IMR-90 (cell line): ENCODE measurements at regions not wholly inside any gene's neighbourhood (a gene's known extent, or its start where the extent isn't known, plus 50 kb on each side); places are given as distances from the start of the nearest gene placed in this dataset.

Source experiments
- CEBPB ChIP-seq: IDR thresholded peaks from 2 replicates; pipeline ENCODE4 v1.6.1; 2012; ENCODE audit warnings: low read depth, low read length, improper control_type of control experiment
- CTCF ChIP-seq: conservative IDR thresholded peaks from 2 replicates; pipeline ENCODE4 v1.5.1; 2012; ENCODE audit warnings: mild to moderate bottlenecking, low read depth, low read length, improper control_type of control experiment
- MAZ ChIP-seq: IDR thresholded peaks from 2 replicates; pipeline ENCODE4 v1.6.1; 2012; ENCODE audit warnings: low read depth, mild to moderate bottlenecking, low read length, improper control_type of control experiment, moderate library complexity, borderline replicate concordance
- MXI1 ChIP-seq: IDR thresholded peaks from 2 replicates; pipeline ENCODE4 v1.6.1; 2012; ENCODE audit warnings: low read depth, mild to moderate bottlenecking, low read length, moderate library complexity, borderline replicate concordance
- NFE2L2 ChIP-seq: fragments of 150-350 bp; IDR thresholded peaks from 2 replicates; pipeline ENCODE4 v1.6.1; 2016; ENCODE audit warnings: low read depth, mild to moderate bottlenecking, low read length
- POLR2A ChIP-seq: IDR thresholded peaks from 2 replicates; pipeline ENCODE4 v1.6.1; 2012; ENCODE audit warnings: mild to moderate bottlenecking, low read depth, low read length
- RAD21 ChIP-seq: IDR thresholded peaks from 2 replicates; pipeline ENCODE4 v1.6.1; 2012; ENCODE audit warnings: low read length, improper control_type of control experiment
- RFX5 ChIP-seq: IDR thresholded peaks from 2 replicates; pipeline ENCODE4 v1.8.0; 2012; ENCODE audit warnings: low read depth, mild to moderate bottlenecking, low read length, moderate library complexity
- USF2 ChIP-seq: fragments of 150-350 bp; IDR thresholded peaks from 2 replicates; pipeline ENCODE4 v1.6.1; 2017; ENCODE audit warnings: mild to moderate bottlenecking, antibody characterized with exemption, low read length, low read depth

DNA sequence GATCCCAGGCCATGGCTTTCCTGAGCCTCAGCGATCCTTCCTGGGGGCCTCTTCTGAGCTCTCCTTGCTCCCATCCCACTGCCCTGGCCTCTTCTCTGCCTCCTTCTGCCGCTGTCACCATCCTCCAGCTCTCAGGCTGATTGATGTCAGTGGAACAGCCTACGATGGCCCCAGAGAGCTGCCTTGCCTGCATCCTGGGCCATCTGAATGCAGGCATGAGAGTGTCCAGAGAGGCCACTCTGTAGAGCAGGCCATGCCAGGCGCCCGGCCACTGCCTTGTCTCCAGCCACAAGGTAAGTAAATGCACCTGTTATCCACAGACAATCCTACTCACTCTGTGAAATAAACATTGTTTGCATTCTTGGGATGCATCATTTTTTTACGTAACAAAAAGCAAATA, 171.4 kb upstream of the PPP2R2D start:
- TF ChIP-seq RFX5 (no peak), MAZ (no peak), CEBPB (no peak), CTCF (no peak), USF2 (no peak), RAD21 (no peak), POLR2A (no peak), NFE2L2 (no peak), MXI1 (no peak)
